ENCODE measurements at regions not wholly inside any gene's neighbourhood (a gene's known extent, or its start where the extent isn't known, plus 50 kb on each side); places are given as distances from the start of the nearest gene placed in this dataset.

DNA sequence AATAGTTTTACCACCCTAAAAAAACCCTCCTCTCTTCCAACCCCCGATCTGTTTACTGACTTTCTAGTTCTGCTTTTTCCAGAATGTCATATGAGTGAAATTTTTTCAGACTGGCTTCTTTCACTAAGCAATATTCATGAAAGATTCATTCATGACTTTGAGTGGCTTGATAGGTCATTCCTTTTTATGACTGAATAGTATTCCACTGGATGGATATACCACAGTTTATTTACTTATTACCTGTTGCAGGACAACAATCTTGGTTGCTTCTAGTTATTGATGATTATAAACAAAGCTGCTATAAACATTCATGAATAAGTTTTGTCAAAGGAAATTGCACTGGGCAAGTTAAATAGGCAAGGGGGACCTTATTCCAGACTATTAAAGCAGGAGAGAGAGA is 264.2 kb downstream of the UTP18 start:
- DNase-seq (no peak), ATAC-seq (ENCODE audit: poor library complexity) (no peak)
- intact Hi-C loops (cut with DNase I) = no loop called here

GRCh38 chr17:51526507-51526906 is 266.2 kb downstream of the UTP18 start:
- no peak for ATAC-seq (ENCODE audit: poor library complexity)
- intact Hi-C loops (cut with DNase I) = no loop called here
- no peak for DNase-seq

DNA sequence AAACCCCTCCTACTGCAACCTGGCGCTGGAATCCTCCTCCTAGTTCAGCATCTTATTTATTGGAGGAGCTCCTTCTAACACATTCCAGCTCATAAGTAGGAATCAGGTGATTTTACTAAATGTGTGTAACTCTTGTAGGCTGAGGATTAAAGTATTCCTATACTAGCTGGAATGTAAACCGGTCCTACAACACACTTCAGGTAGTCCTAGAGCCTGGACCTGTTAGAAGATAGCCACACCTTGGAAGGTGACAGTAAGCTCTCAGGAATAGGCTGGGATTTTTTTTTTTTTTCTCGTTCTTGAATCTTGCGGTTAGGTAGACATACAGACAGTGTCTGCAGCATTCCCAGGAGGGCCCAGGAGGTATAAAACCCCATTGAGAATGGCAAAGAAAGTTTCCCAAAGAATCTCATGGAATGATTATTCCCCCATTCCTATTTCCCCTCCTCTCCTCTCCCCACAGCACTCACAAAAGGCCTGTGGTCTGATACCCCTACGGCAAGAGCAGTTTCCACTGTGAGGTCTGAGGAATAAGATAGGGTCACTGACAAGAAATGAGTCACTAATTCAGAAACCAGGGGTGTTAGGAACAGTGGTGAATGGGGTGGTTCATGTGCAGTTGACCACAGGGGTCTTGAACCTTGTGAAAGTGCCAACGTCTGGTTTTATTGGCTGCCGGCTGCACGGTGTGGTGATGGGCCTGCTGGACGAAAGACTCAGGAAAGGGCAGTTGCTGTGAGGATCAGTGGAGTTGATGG is 267.1 kb downstream of the UTP18 start:
- no peak for DNase-seq
- no peak for ATAC-seq (ENCODE audit: poor library complexity)
- intact Hi-C loops (cut with DNase I) = no loop called here

GRCh38 chr17:51528111-51528510 is 267.8 kb downstream of the UTP18 start:
- no peak for DNase-seq
- intact Hi-C loops (cut with DNase I) = no loop called here
- no peak for ATAC-seq (ENCODE audit: poor library complexity)

- ATAC-seq (ENCODE audit: poor library complexity) = no peak
- intact Hi-C loops (cut with DNase I) = no loop called here
Measured at GRCh38 chr17:51533219-51533618, 272.9 kb downstream of the UTP18 start.

GRCh38 chr17:51533821-51534220 is 273.5 kb downstream of the UTP18 start:
- ATAC-seq (ENCODE audit: poor library complexity) = no peak
- intact Hi-C loops (cut with DNase I) = no loop called here
- DNase-seq = no peak

More at GRCh38 chr17:51533219-51533618, 272.9 kb downstream of the UTP18 start:
- DNase-seq = no peak

GRCh38 chr17:51536627-51537026 is 276.3 kb downstream of the UTP18 start:
- intact Hi-C loops (cut with DNase I) = no loop called here
- ATAC-seq (ENCODE audit: poor library complexity) (no peak), DNase-seq (no peak)

DNA sequence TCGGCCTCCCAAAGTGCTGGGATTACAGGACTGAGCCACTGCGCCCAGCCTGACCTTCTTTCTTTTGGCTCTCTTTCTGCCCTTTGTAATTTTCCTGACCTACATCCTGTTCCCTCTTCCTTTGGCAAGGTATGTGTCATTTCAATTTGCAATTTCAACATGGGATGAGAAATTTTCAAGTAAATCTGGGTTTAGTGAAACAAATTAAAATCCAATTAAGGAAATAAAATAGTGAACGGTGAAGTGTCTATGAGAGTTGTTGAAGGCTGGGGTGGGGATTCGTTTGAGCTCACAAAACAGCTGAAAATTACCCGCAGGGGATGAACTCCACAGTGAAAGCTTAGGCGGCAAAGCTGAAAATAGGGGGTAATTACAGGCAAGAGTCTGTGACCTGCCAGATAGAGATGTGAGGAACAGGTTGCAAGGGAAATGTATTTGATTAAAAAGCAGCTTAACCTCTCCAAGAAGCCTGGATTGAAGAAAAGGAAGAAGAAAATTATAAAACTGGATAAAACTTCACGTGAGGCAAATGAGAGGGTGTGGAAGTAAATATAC is 277.7 kb downstream of the UTP18 start:
- intact Hi-C loops (cut with DNase I) = no loop called here
- ATAC-seq (ENCODE audit: poor library complexity) (no peak), DNase-seq (no peak)

DNA sequence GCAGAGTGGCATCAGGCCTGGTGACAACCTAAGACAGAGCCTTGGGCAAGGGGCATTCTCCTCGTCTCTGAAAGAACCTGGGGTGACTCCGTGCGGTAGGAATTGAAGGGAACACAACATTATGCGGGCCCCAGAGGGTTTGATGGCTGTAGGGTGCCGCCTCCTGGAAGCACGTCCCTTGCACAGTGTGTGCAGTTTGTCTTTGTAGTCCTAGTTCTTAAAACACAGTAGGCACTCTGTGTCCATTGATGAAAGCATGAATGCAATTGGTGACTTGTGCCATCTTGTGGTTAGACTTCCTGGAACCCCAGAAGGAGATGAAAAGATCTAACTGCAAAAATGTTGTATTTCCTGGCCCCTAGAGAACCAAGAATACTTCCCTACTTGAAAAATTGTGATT is 279.8 kb downstream of the UTP18 start:
- ATAC-seq (ENCODE audit: poor library complexity) (no peak), DNase-seq (no peak)
- intact Hi-C loops (cut with DNase I) = no loop called here

DNA sequence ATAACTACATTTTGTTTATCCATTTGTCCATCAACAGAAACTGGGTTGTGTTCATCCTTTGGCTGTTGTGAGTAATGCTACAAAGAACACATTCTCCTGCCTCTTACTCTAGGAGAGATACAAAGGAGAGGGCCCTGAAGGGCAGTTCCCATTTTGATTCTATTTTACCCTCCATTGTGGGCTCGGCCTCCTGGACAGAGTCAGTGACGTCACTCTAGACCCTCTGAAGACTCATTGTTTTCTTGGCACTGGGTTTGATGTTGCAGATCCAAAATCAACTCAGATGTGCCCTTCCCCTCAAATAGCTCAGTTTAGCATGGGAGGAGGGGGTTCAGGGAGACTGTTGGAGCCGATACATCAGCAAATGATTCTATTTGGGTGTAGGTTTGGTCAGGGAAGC is 280.9 kb downstream of the UTP18 start:
- no peak for ATAC-seq (ENCODE audit: poor library complexity)
- intact Hi-C loops (cut with DNase I) = no loop called here

GRCh38 chr17:51546114-51546513 is 285.8 kb downstream of the UTP18 start:
- intact Hi-C loops (cut with DNase I) = no loop called here
- DNase-seq = no peak
- no peak for ATAC-seq (ENCODE audit: poor library complexity)

More for the DNA sequence above, 280.9 kb downstream of the UTP18 start:
- no peak for DNase-seq

- intact Hi-C loops (cut with DNase I) = no loop called here
- DNase-seq (no peak), ATAC-seq (ENCODE audit: poor library complexity) (no peak)
Measured at GRCh38 chr17:51548125-51548524, 287.8 kb downstream of the UTP18 start.

DNA sequence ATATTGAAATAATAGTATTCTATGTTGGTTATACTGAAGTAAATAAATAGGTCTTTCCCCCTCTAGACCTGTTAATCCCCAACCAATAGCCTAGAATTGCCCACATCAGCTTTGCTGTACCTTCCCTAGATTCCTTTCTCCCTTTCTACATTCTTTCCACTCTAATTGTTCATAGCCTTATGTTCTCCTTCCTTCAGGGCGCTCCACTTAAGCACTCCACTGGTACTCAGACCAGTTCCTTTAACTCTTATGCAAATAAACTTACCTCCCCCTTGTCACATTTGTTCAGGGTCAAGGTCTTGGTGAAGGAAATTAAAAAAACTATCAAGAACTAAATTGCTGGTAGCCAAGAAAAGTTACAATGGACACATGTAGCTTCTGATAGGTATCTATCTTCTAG is 294.8 kb downstream of the UTP18 start:
- ATAC-seq (ENCODE audit: poor library complexity) = no peak
- intact Hi-C loops (cut with DNase I) = no loop called here
- DNase-seq = no peak

DNA sequence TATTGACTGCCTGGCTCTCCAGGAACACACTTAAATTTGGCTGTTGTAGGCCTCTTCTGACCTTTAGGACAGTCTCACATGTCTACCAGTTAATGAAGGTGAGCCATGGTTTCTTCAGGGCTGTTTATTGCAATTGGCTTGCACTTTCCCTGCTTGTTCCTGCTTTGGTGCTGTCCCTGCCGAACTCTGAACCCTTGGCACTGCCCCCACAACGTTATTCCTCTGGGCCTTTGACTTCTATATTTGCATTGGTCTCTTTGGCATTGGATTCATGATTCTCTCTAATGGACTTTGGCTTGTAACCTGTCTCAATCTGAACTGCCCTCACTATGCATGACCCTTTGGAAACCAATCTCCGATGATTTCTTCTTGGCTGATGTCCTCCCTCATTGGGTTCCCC is 299.4 kb downstream of the UTP18 start:
- no peak for ATAC-seq (ENCODE audit: poor library complexity)
- no peak for DNase-seq
- intact Hi-C loops (cut with DNase I) = no loop called here

DNA sequence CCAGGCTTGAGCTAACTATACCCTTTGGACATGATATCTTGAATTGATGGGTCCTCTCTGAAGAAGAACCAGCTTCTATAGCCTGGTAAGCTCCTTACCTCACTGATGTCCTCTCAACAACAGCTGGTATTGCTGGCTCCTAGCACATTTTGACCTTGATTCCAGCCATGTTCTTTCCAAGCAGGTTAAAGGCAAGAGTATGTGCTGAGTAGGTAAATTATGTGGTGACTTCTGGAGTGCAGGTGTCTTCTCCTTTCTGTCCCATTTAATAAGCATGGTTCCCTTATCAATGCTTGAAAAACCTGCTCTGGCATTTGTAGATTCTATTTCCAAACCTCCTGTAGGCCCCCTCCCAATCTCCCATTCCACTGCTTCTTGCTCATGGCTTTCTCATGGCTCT is 300.1 kb downstream of the UTP18 start:
- ATAC-seq (ENCODE audit: poor library complexity) (no peak), DNase-seq (no peak)
- intact Hi-C loops (cut with DNase I) = no loop called here

DNA sequence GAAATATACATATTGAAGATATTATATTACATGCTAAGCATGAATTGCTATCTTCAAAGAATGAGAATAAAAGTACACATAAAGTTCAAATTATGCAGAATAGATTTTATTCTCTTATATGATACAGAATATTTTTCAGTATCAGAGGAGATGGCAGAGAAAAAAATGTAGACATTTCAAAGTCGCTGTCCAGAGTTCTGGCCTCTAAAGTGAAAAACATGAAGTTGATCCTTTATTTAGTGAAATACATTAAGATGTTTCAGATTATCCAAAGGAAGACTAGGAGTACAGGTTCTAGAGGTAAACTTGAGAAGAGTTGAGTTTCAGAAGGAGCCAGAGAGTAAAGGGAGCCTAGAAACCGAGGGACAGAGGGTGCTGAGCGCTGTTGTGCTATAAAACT is 303.6 kb downstream of the UTP18 start:
- intact Hi-C loops (cut with DNase I) = no loop called here
- ATAC-seq (ENCODE audit: poor library complexity) = no peak
- no peak for DNase-seq

- no peak for ATAC-seq (ENCODE audit: poor library complexity)
- intact Hi-C loops (cut with DNase I) = no loop called here
- DNase-seq = no peak
Measured at GRCh38 chr17:51572115-51572514, 311.8 kb downstream of the UTP18 start.
